ENCODE measurements at regions not wholly inside any gene's neighbourhood (a gene's known extent, or its start where the extent isn't known, plus 50 kb on each side); places are given as distances from the start of the nearest gene placed in this dataset.

- TF ChIP-seq MYC (IDR thresholded peaks at IDR 0.05; ENCODE audit: low read depth, low read length) (no peak), JUN (IDR thresholded peaks at IDR 0.05; ENCODE audit: borderline replicate concordance, insufficient read depth, insufficient read length, low read depth) (no peak), EZH2 (IDR thresholded peaks at IDR 0.05; ENCODE audit: borderline replicate concordance, low read depth, low read length, severe bottlenecking) (no peak), POLR2AphosphoS5 (IDR thresholded peaks at IDR 0.05; ENCODE audit: insufficient read depth, low read depth, low read length) (no peak), GATA2 (IDR thresholded peaks at IDR 0.05; ENCODE audit: insufficient read depth, insufficient read length, low read depth, low read length) (no peak), POLR2A (IDR thresholded peaks at IDR 0.05; ENCODE audit: low read depth, low read length) (no peak), MAX (IDR thresholded peaks at IDR 0.05; ENCODE audit: insufficient read depth, insufficient read length) (no peak), CTCF (IDR thresholded peaks at IDR 0.05; ENCODE audit: extremely low read depth in 1 of 2, insufficient read depth in 1 of 2, low read depth in 1 of 2, low read length in 2 of 2) (no peak), FOS (IDR thresholded peaks at IDR 0.05; ENCODE audit: borderline replicate concordance, insufficient read depth, low read length) (no peak)
- POLR2A ChIA-PET = no interaction called here
- no peaks in the 10 kb centered on the region for H3K4me1 ChIP-seq (ENCODE audit: control insufficient read depth, extremely low read depth, insufficient read depth, low read length)
These were observed 139.4 kb downstream of the TBX5 start for GRCh38 chr12:114266536-114266935.

More at GRCh38 chr12:114266536-114266935, 139.4 kb downstream of the TBX5 start:
- no TSS peak for BruUV-seq (replicated peaks)
- H3K9me1 ChIP-seq (replicated peaks; ENCODE audit: control insufficient read depth, extremely low read depth, insufficient read depth, low read length) = no peaks in the 10 kb centered on the region
- no peaks in the 10 kb centered on the region for H4K20me1 ChIP-seq (replicated peaks; ENCODE audit: control insufficient read depth, extremely low read depth, insufficient read depth, low read length)
- no peak overlapping the region for H3K27ac ChIP-seq (ENCODE audit: insufficient read depth, low read depth, low read length)
- dilution Hi-C loops (cut with MboI; ENCODE audit: extremely low pct_ligation_motif_present, low sequenced_read_pairs) (no loop called here), intact Hi-C loops (cut with micrococcal nuclease) (no loop called here)
- H3K27me3 ChIP-seq (ENCODE audit: control insufficient read depth in 2 of 2, insufficient read depth in 2 of 2, low read length in 2 of 2) = no peaks in the 10 kb centered on the region
- no peaks in the 10 kb centered on the region for H3K36me3 ChIP-seq (ENCODE audit: control insufficient read depth in 2 of 2, extremely low read depth in 1 of 2, insufficient read depth in 2 of 2, low read length in 2 of 2)
- no peak overlapping the region for H2AFZ ChIP-seq (ENCODE audit: low read depth, low read length)
- FAIRE-seq (no peak), DNase-seq (ENCODE audit: low read depth, low spot score) (no peak)
- H3K4me3 ChIP-seq (replicated peaks in 1 of 3; ENCODE audit: insufficient read depth in 1 of 3, low read depth in 1 of 3, low read length in 3 of 3) = no peak overlapping the region
- CTCF ChIA-PET = no interaction called here
- no peak overlapping the region for H3K9ac ChIP-seq (replicated peaks; ENCODE audit: extremely low read depth, insufficient read depth, low read length)
- no peaks in the 10 kb centered on the region for H3K9me3 ChIP-seq (replicated peaks; ENCODE audit: control insufficient read depth, insufficient read depth, low read length)
- no peaks in the 10 kb centered on the region for H3K79me2 ChIP-seq (ENCODE audit: control insufficient read depth, insufficient read depth, low read length)
- no peak overlapping the region for H3K4me2 ChIP-seq (ENCODE audit: insufficient read depth, low read length)

All from endothelial cell of umbilical vein (primary cell).